ENCODE measurements at regions not wholly inside any gene's neighbourhood (a gene's known extent, or its start where the extent isn't known, plus 50 kb on each side); places are given as distances from the start of the nearest gene placed in this dataset.

DNA sequence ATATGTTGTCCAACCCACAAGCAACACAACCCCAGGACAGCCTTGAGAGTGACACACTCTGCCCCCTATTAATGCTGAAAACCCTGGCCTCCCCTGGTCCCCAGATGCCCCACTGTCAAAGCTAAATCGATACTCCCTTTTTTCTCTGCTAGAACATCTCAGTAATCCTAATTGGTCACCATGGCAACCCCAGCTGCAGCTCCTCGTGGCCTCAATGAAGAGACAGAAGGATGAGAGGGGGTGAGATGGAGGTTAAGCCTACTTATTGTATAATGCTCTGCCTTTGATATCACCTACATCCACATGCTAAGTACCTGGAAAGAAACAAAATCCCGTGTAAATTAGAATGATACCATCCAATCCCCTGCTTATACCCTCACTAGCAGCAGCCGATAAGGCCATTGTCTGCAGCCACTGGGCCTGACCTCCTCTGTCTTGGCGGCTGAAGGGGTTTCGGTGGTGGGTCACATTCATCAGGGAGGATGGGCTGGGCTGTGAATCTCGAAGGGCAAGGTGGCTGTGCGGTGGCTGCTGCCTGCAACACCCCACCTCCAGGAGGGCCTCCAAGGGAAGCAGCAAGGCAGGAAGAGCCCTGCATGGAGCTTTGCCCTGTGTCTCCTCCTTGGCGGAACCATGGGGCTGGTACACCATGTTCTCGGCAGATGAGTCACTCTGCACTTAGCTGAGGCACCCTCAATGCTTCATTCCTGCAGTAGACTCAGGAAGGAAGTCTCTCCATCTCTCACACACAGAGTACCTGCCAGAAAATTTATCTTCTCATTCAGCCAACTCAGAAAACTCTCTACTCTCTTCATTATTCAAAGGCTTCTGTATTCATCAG is 399.5 kb downstream of the BUD13 start:
- no peak for TF ChIP-seq POLR2A (IDR thresholded peaks at IDR 0.05)
- TF ChIP-seq, protein P1, sequence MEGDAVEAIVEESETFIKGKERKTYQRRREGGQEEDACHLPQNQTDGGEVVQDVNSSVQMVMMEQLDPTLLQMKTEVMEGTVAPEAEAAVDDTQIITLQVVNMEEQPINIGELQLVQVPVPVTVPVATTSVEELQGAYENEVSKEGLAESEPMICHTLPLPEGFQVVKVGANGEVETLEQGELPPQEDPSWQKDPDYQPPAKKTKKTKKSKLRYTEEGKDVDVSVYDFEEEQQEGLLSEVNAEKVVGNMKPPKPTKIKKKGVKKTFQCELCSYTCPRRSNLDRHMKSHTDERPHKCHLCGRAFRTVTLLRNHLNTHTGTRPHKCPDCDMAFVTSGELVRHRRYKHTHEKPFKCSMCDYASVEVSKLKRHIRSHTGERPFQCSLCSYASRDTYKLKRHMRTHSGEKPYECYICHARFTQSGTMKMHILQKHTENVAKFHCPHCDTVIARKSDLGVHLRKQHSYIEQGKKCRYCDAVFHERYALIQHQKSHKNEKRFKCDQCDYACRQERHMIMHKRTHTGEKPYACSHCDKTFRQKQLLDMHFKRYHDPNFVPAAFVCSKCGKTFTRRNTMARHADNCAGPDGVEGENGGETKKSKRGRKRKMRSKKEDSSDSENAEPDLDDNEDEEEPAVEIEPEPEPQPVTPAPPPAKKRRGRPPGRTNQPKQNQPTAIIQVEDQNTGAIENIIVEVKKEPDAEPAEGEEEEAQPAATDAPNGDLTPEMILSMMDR (IDR thresholded peaks at IDR 0.05): no peak
- WGBS, 4 donors: 59 to 81% (median 73%) methylated on average over 8 to 10 of the region's 10 CpGs

DNA sequence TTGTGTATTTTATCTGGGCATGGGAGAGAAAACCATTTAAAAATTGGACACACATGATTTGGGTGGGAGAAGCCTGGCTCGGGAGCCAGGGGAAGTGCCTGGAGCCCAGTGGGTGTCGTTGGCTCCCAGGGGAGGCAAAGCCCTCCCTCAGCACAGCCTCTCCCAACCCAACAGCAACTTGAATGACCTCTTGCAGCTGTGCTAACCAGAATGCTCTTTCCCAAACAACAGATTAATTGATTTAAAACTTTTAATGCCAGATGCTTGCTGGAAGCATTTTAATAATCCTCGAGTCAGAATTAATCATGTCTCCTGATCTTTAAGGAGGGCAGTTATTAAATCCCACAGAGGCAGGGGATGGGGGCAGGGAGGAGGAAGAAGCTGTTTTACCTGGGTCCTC is 401.6 kb downstream of the BUD13 start:
- no peaks in the 10 kb centered on the region for H3K27me3 ChIP-seq
- H3K4me1 ChIP-seq (replicated peaks in 1 of 2): no peaks in the 10 kb centered on the region
- 43 to 59% (median 51%) methylated on average over 3 of the region's 3 CpGs for WGBS, 4 donors
- no peaks in the 10 kb centered on the region for H3K9me3 ChIP-seq (replicated peaks in 1 of 3)
- H3K36me3 ChIP-seq (replicated peaks in 1 of 2): no peaks in the 10 kb centered on the region
- no peak for TF ChIP-seq POLR2A (IDR thresholded peaks at IDR 0.05)
- TF ChIP-seq, protein P1 (IDR thresholded peaks at IDR 0.05): no peak
- intact Hi-C loops (cut with DNase I): no loop called here
- DNase-seq: no peak
- H3K4me3 ChIP-seq: no peak overlapping the region
- H3K27ac ChIP-seq: no peak overlapping the region

More for the DNA sequence above, 399.5 kb downstream of the BUD13 start:
- no peak overlapping the region for H3K4me3 ChIP-seq
- no peaks in the 10 kb centered on the region for H3K9me3 ChIP-seq (replicated peaks in 1 of 3)
- H3K27ac ChIP-seq: no peak overlapping the region
- H3K27me3 ChIP-seq: no peaks in the 10 kb centered on the region
- intact Hi-C loops (cut with DNase I): no loop called here
- H3K4me1 ChIP-seq (replicated peaks in 1 of 2): no peaks in the 10 kb centered on the region
- no peaks in the 10 kb centered on the region for H3K36me3 ChIP-seq (replicated peaks in 1 of 2)
- DNase-seq: no peak

DNA sequence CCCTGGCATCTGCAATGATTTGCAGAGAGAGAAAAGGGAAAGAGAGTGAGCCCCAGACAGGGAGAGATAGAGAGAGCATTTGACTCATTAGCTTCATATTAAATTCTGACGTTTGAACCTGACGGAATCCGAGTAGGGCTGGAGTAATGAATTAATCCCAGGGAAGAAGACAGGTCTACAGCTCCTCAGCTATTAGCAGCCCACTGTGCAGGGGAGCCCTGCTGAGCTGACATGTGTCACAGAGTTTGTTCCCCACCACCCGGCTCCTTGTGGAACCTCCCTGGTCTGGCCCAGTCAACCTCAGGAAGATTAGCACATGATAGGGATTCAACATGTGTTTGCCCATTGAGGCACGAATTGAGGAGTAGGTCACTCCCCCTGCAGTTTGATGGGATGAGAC is 404.0 kb downstream of the BUD13 start:
- no peak for DNase-seq
- no peak overlapping the region for H3K4me3 ChIP-seq
- intact Hi-C loops (cut with DNase I): no loop called here
- no peak overlapping the region for H3K27ac ChIP-seq
- H3K4me1 ChIP-seq (replicated peaks in 1 of 2): no peaks in the 10 kb centered on the region
- TF ChIP-seq, protein P1 (IDR thresholded peaks at IDR 0.05): no peak
- no peak for TF ChIP-seq POLR2A (IDR thresholded peaks at IDR 0.05)
- H3K9me3 ChIP-seq (replicated peaks in 1 of 3): no peaks in the 10 kb centered on the region
- WGBS, 4 donors: 65 to 77% (median 73%) methylated on average over 4 to 5 of the region's 5 CpGs
- no peaks in the 10 kb centered on the region for H3K36me3 ChIP-seq (replicated peaks in 1 of 2)
- H3K27me3 ChIP-seq: no peaks in the 10 kb centered on the region

DNA sequence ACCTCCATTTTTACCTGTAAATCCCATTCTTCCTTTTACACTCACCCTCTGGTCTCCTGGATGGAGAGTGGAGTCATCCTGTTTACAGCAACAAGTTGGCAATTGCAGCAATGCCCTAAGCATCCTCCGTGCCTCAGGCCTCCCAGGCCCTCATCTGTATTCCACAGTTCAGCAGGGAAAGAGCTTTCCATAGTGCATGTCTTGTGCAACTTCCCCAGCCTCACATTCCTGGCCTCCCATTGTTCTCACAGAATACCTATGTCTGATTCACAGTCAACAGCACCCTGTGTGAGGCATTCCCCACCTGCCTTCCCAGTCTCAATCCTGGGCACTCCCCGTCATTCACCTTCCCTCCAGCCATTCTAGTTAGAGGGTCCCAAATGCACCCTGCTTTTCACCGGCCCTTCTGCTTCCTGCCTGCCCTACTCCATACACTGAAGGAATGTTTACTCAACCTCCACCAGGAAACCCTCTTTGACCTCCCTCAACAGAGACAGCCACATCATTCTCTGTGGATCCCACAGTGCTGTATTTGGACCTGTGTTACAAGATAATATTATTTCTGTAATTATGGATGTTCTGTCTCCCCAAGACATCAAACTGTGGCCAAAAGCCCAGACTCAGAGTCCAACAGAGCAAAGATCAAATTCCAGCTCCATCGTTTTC is 405.7 kb downstream of the BUD13 start:
- H3K4me1 ChIP-seq (replicated peaks in 1 of 2): no peaks in the 10 kb centered on the region
- no peak for TF ChIP-seq POLR2A (IDR thresholded peaks at IDR 0.05)
- TF ChIP-seq, protein P1 (IDR thresholded peaks at IDR 0.05): no peak
- H3K9me3 ChIP-seq (replicated peaks in 1 of 3): no peaks in the 10 kb centered on the region
- H3K27me3 ChIP-seq: no peaks in the 10 kb centered on the region
- no peak overlapping the region for H3K27ac ChIP-seq
- H3K36me3 ChIP-seq (replicated peaks in 1 of 2): no peaks in the 10 kb centered on the region
- intact Hi-C loops (cut with DNase I): no loop called here
- no peak overlapping the region for H3K4me3 ChIP-seq
- WGBS, 4 donors: 29 to 49% (median 42%) methylated on average over 4 of the region's 4 CpGs
- no peak for DNase-seq
